ENCODE measurements at regions not wholly inside any gene's neighbourhood (a gene's known extent, or its start where the extent isn't known, plus 50 kb on each side); places are given as distances from the start of the nearest gene placed in this dataset.

DNA sequence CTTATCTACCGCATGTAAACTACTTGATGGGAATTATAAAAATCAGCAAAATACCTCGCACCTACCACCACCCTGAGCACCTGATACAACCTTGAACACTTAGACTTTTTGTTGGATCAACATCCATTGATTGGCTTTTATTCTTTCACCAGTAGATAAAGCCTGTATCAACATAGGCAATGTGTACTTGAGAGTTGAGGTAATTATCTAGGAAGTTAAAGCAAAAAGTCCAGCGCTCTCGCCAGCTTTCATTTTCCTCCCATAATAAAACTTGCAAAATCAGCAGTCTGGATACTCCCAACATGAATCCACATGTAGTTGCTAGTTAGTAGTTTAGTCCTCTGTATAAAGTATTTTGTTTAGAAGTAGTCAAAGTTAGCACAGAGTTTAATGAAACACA is 132.0 kb upstream of the PRDM1 start:
- DNase-seq = no peak

DNA sequence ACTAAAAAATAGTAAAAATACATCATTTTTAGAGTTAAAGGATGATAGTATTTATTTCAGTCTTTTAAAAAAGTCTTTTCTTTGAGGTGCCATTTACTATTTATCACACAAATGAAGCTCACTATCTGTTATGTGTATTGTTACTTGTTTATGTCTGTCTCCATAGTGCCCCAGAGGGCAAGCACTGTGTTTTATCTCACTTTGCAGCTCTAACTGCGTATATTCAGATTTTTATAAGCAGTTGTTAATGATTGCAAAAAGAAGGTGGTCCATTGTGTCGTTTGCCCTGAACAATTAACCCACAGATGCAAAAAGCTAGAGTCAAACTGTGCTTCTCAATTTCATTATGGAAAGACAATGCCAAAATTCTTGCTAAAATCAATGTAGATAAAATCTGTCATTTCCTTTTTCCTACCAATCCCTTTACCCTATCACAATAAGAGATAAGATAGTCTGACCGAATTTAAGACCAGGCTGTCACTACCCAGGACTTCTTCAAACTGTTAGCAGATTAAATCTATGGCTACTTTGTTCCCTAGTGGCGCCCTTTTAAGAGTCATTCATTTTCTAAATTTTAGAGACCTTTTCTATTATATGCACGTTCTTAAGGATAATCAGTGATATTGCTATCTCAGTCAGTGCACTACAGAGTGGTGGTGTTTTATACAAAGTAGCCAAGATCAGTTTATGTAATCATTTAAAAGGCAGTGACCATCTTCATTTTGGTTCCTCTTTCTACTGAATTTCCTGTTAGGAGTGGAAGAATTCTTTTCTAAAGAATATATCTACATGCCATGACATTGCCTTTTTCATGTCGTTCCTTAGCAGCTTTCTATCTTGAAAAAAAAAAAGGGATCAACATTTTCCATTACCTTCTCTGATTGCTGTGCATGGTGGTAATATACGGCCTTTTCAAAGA is 133.1 kb upstream of the PRDM1 start:
- DNase-seq = no peak

DNA sequence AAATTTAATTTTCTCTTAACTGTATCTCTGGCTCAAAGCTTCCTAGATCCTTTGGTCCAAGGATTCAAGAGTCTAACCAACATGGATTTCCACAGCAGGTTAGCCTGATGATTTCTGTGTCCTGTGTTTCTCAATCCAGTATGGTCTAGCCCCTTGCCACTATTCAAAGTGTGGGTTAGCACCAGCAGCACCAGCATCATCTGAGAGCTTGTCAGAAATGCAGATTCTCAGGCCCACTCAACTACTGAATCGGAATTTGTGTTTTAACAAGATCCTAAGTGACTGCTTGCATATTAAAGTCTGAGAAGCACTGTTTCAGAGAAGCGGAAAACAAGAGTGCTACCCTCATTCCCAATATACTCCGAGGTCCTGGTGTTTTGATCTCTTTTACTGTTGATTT is 133.8 kb upstream of the PRDM1 start:
- DNase-seq = no peak

DNA sequence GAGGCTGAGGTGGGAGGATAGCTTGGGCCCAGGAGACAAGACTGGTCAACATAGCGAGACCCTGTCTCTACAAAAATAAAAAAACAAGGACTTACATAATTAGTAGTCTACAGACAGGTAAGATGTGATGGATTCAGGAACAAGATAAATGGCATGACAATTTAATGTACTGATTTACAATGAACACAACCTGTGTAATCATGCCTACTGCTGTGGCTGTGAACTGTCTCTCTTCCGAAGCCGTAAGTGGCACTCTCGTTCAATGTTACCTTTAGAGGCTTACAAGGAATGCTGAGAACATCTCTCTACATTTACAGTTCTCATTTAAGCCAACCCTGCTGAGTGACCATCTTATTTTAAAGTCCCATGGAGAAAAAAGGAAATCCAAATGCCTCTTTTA is 134.8 kb upstream of the PRDM1 start:
- DNase-seq = no peak

DNA sequence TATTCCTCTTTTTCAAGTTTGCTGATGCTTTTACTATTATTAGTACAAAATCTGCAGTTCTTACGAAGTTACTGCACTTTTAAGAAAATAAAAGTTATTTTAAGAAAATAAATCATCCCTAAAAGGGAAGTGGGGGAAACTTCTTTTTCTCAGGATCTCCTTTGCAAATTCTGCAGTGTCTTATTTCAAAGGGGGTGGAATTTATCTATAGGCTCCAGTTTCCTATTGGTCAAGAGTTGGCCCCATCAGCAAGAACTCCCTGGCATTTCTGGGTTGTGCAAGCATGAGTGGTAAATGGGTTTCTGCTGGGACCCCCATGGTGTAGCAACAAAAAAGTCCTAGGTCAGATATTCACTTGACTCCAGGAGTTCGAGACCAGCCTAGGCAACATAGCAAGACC is 136.3 kb upstream of the PRDM1 start:
- DNase-seq = no peak

DNA sequence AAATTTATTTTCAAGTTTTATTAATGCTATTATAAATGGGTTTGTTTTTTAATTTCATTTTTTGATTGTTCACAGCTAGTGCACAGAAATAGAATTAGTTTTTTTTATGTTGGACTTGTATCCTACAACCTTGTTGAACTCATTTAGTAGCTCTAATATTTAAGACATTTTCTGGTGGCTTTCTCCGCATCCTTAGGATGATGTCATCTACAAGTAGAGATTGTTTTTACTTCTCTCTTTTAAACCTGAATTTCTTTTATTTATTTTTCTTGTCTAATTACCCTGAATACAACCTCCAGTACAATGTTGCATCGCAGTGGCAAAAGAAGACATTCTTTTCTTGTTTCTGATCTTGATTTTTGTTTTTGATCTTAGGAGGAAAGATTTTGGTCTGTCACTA is 142.6 kb upstream of the PRDM1 start:
- no peak for DNase-seq

DNA sequence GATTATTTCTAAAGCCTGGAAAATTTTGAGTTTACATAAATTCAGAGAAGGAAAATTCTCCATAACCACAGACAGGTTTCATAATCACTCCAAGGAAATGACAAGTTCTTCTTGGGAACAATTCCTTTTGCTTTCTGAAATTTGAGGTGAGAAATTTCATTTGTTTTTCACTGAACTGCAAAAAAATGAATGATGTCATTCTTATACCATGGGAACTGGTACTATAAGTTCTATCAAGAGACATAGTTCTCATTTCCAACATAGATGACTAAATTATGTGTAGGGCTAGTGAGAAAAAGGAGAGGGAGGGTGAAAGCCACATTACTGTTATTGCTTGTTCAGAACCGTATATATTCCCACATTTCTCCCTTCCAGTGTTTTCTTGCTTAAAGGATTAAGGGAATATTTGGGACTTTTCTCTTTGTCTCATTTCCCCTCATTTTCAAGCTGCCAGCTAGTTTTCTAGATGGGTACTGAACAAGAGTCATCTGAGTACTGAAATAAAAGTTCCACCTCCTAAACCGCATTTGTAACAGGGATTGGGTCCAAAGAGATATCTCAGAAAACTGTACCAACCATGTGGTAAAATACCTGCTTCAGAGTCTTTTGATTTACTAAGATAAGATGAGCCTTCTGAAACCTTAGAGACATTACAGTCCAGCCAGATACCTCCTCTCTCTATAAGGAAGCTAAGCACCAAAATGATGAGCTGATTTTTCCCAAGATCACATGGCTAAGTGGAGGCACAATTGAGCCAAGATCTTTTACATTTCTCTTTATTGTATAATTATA is 144.3 kb upstream of the PRDM1 start:
- no peak for DNase-seq

DNA sequence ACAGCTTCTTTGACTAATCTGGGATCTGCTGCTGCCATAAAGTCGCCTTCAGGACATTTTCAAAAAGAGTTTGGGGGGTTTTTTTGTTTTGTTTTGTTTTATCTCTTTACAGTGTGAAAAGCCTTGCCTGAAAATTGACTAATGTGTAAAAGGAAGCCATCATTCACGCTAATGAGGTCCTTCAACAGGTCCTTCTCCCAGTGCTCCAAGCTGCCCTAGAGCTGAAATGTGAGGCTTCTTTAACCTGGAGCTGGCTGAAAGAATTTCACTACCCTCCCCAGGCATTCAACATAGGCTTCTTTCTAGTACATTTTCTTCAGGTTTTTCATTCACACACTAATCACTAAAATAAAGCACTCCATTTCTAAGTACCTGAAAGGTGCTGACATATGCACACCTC is 145.1 kb upstream of the PRDM1 start:
- DNase-seq = no peak

DNA sequence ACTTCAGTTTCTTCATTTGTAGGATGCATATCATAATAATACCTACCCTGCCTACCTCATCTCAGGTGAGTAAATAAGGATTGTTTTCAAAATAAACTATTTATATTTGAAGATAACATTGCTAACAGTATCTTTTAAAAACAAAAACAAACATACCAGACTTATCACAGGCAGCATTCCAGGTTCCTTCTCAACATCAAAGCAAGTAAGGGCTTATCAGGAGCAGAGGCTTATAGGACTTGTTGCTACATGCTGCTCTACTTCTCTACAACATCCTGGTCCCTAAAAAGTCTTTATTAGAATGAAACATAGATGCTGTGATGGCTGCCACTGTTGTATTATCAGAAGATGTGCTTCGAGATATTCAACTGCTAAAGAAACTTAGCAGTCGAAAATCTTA is 149.2 kb upstream of the PRDM1 start:
- DNase-seq = no peak

DNA sequence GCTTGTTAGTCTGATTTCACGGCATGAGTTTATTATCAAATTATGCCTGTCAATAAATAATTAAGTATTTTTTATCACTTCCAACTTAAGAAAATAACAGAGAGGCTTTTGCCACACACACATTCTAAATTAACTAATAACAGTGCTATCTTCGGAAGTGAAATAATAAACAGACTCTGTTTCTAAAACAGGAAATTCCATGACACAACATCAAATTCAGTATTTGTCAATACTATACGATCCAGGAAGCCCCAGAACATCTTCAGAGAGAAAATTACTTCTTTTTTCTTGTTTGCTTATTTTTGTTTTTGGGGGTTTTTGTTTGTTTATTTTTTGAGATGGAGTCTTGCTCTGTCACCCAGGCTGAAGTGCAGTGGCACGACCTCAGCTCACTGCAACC is 150.7 kb upstream of the PRDM1 start:
- no peak for DNase-seq

DNA sequence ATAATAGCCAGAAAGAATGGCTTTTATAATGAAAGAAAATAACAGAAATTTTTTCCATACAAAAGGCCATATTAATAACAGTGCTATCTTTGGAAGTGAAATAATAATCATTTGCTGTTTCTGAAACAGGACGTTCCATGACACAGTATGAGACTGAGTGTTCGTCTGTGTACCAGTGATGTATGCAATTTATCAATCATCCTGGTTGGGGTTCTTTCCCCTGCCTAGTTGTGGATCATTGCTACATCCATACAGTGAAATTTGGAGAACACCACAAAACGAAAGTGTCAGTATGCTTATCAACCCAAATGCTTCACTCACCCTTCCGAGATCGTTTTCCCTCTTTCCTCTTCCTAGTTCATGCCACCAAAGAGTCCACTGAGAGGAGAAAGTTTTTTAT is 151.4 kb upstream of the PRDM1 start:
- no peak for DNase-seq

DNA sequence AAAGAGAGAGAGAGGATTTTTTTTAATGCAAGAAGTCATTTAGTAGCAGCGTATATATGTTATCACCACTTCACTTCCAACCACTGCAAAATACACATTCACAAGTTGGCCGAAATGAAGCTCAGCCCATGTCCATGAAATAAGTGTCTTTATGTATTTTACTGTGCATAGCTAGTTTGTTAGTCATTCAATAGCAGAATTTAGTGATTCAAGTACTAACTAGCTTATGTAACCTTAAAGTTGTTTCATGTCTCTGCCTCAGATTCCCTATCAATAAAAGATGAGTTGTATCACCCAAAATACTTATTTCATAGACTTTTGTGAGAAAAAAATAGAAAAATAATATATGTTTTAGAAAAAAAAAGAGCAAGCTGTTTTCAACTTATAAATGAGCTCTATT is 153.7 kb upstream of the PRDM1 start:
- DNase-seq = no peak

DNA sequence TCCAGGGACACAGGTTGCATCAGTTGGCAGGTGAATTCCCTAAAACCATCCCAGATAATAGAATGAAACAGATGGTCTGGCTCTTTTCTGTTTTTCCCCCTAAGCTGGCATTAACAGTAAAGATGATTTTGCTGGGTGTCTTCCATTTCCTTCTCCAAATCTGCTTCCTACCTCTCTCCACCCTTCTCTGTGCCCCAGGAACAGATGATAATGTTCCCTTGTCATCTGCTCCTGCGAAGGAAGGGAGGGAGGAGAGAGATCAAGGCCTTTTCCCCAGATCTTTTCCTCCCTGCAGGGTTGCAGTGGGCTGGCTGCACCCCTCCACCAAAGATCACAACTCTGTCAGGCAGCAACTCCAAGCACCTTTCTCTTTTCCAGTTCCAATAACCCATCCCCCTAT is 156.5 kb upstream of the PRDM1 start:
- peak in 2 of 14 donors; percentile 11 to 98 for DNase-seq

DNA sequence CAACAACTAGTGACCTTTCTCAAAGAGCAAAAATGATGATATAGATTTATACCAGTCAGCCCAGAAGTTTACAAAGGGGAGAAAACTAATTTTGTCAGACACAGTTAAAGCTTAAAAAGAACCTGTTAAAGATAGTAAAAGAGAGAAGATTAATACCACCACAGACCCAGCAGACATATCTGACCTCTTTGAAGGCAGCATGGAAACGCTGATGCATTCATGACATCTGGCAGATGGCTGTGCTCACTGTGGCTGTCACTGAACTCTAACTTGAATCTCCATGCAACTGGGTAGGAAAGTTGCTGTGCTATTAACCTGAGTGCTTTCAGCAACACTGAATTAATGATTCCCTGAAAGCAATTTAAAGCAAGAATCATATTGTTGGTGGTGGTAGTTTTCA is 159.8 kb upstream of the PRDM1 start:
- no peak for DNase-seq

DNA sequence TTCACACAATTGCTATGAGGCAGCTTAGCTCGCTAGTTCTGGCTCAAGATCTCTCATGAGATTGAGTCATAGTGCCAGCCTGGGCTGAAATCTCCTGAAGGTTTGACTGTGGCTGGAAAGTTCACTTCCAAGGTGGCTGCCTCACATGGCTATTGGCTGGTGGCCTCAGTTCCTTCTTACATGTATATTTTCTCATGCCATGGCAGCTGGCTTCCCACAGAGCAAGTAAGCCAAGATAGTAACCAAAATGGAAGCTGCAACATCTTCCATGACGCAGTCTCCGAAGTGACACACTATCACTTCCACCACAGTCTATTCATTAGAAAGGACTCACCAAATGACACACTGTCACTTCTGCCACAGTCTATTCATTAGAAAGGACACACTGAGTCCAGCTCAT is 160.4 kb upstream of the PRDM1 start:
- DNase-seq = no peak

DNA sequence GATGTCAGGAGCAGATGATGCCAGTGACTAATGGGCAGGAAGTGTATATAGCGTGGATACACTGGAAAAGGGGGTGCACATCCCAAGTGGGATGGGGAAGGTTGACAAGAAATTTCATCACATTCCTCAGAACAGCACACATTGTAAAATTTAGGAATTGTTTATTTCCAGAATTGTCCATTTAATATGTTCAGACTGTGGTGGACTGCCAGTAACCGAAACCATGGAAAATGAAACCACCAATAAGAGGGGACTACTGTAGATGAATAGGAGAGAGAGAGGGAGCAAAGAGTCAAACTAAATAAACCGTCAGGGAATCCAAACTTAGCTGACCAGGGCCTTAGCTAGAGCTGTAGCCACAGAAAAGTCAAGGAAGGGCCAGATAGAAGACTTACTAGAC is 164.4 kb upstream of the PRDM1 start:
- no peak for DNase-seq

DNA sequence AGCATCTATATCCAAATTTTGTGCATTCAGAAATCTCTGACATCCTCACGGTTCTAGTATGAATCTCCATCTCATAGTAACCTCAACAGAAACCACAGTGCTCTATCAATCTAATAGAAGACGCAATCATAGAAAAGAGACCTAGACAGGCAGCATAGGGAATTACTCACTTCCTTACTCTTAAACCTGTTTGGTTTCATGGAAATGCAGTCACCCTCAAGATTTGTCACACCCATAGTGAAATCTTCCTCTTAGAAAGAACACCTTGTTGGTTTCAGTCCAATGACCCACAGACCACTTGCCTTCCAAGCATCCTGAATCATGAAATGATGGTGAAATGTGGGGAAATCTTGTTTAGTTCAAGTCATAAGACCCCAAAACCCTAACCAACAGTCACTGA is 166.1 kb upstream of the PRDM1 start:
- DNase-seq = no peak

DNA sequence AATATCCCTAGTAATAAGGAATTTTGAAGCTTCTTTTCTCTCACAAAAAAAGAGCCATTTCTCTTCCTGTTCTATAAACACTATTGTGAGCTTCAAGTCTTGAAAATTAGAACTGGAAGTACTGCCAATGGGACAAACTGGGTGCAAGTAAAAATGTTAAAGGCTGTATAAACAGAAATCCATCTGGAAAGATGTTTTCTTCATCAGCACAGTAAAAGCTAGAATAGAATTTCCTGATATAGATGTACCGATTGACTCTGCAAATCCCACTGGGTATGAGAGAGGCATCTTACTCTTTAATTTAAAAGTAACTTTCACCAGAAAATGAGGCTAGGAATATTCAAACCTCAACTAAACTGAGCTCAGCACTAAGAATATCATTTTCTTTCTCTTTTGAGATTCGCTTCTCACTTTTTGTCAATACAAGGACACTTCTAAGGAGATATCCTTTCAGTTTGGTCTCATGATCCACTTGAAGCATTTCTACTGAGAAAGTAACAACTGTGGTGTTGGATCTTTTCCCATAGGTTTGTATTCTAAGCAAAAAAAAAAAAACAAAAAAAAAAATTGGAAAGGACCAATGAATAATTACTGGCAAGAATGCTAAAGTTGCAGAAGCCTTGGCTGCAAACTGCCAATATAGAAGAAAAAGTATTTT is 169.0 kb upstream of the PRDM1 start:
- peak in 1 of 14 donors; percentile 38 for DNase-seq

DNA sequence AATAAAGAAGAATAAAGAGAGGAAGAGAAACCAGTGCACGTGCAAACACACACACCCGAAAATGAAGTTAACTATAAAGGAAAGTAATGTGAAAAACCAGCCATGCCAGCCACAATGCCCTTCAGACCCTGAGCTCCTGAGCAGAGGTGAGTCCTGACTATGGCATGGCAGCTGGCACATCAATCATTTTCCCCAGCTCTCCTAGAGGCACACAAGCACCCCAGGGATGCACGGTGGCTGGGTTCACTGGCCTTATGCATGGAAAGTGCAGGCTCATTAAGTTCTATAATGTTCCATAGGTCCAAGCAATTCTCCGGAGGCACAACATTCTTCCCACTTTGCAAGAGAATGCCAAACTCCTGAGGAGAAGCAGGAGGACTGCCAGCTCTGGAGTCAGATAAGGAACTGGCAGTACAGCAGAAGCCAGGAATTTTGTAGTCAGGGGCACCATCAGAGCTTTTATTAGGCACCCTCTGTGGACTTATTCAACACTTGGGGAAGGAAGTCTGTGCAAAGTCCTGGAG is 175.0 kb upstream of the PRDM1 start:
- DNase-seq = peak in 1 of 14 donors; percentile 73

DNA sequence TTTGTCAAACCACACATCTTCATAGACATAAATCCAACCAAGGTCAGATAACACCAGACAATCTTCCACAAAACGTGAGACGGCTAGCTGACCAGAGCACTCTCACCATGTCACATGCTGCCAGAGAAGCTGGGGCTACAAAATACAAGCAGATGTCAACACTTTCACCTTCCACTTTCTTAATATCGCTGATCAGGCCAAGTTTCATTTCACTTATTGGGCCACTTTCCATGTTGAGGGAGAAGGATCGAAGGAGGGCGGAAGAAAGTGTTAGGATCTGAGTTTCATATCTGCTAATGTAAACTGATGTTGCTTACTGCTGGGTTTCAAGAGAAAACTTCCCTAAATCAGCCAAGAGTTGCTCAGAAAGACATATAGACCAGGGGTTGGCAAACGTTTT is 177.0 kb upstream of the PRDM1 start:
- DNase-seq = peak in 3 of 14 donors; percentile 2 to 15 (median 6)

DNA sequence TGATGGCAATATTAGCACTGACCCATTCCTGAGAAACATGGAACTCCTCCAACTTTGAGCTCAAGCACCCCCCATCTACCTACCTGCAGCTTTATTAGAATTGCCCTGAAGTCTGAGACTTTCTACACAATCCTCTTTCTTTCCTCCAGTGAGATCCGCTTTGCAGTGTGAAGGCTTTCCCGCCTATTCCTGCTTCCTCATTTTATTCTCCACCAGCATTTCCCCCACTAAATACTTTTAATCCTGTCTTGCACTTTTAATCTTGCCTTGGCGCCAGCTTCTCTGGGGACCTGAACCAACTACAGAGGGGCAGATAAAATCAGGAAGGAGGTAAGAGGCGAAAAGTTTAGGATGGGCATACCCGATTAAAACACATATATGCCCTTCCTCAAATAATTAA is 178.1 kb upstream of the PRDM1 start:
- DNase-seq = no peak

DNA sequence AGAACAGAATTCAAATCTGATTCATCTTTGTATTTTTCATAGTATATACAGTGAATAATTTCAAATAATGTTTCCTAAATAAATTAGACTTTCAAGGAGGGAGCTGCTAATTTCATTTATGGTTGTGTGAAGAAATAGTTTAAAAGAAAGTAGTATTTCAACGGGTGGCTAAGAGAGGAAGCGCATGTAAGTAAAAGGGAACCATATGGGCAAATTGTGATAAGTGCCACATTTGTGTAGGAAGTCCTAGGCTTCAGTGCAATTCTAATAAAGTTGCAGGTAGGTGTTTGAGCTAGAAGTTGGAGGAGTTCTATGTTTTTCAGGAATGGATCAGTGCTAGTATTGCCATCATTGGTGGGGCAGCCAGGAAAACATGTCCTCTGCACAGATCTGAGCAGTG is 178.8 kb upstream of the PRDM1 start:
- no peak for DNase-seq

DNA sequence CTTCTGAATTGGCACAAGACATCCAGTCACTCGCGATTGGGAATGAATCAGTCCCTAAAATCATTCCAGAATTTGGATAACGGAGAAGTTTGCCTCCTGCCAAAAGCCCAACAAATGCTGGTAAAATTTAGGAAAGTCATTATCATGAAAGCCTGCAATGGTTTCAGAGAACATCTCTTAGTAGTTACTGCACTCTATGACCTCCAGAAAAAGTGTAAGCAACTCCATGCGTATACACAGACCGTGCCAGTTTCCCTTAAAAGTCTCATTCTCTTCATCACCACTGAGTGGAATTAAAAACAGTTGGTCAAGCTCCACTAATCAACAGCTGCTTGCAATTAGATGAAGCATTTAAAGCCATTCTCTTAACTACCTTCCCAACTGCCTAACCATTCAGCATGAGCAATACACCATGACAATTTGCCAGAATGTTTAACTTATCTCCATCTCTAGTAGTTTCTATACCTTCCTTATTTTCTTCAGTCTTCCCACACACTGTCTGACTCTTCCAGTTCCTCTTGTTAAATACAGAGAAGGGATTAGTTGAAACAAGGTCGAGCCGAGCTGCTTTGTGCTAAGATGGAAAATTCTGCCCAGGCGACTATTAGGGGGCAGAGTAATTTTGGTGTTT is 183.6 kb upstream of the PRDM1 start:
- no peak for DNase-seq
